NCI-H460 (cell line): ENCODE measurements at regions not wholly inside any gene's neighbourhood (a gene's known extent, or its start where the extent isn't known, plus 50 kb on each side); places are given as distances from the start of the nearest gene placed in this dataset.
"Not testable (repeated sequence)": the region's sequence is repeated elsewhere in the genome, so short reads cannot be mapped to it uniquely, and the experiment has no call there.

Experiments used
- DNase-seq: peaks from one replicate; pipeline ENCODE4 v3.0.0-alpha.2; 2016; ENCODE audit warnings: low read depth; ENCODE audit errors: extremely low read depth

- DNase-seq, result no peak
These were observed 96.8 kb downstream of the TENT5C start for GRCh38 chr1:117702654-117703053.

- no peak for DNase-seq
These were observed 101.5 kb downstream of the TENT5C start for GRCh38 chr1:117707371-117707770.

DNA sequence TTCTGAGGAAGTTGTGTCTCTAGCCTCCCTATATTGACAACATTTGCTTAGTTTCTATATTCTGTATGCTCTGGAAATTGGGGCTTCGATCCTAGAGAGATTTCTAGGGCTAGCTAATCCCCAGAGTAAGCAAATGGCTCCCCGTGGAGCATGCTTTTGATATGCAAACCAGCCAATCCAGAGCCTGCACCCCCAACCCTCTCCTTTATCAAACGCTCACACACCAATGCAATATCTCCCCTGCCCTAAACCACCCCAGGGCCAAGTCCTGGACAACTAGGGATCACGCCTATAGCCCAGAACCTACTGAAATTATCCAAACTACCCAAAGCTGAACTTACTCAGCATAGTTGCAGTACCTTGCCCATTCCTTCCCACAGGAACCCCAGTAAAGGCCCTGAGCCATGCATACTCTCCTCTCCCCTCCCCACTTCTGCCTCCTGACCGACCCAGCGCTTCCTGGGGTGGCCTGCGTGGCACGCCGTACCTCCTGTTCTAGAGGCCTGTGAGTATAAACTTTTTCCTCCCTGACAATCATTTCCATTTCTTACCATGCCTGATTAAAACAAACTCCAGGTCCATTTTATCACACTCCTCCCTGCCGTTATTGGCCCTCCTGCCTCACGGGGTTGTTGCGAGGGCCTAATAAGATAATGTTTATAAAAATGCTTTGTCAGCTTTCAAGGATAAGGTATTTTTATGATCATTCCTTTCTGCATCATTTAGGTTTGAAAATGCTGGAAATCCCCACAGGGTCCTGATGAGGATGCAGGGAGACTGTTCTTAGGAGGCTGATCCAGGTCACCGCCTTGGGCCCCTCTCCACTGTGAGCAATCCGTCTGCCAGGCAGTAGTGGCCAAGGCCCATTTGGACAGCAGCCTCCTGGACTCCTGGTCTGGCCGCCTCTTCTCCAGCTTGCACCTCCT, 102.7 kb downstream of the TENT5C start:
- no peak for DNase-seq

DNA sequence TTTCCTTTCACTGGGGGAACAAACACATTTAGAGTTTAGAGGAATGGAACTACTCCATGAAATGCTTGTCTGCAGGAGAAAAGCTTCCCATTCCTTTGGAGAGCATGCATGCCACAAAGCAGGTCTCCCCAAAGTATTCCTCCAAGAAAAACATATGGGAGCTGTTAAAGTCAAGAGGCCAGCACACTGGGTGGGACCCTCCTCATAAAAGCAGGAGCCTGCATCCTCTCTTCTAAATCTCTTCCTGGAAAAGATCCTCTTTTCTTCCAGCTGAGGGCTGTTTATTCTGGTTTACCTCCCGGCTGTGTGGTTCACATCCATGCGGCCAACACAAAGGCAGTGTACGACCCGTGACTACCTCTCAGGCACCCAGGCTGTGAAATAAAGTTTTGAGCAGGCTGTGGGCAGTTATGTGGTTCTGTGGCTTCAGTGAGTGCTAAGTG, 103.4 kb downstream of the TENT5C start:
- no peak for DNase-seq

GRCh38 chr1:117710710-117711109, 104.9 kb downstream of the TENT5C start:
- no peak for DNase-seq

DNA sequence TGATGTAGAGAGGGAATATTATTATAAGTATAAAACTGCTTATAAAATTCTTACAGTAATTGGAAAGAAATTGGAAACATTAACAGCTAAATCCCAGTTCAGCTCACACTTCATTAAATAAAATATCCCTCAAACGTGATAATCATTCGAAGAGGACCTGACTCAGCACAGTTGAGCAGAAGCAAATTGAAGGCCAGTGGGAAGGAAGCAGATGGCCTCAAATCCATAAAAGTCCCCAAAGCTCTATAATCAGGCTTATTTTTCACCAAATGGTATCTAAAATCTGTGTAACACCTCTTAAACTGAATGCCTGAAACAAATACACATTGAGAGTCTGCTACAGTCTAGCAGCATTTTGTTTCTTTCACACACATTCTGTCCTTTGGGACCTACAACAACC, 106.8 kb downstream of the TENT5C start:
- DNase-seq, result no peak

DNA sequence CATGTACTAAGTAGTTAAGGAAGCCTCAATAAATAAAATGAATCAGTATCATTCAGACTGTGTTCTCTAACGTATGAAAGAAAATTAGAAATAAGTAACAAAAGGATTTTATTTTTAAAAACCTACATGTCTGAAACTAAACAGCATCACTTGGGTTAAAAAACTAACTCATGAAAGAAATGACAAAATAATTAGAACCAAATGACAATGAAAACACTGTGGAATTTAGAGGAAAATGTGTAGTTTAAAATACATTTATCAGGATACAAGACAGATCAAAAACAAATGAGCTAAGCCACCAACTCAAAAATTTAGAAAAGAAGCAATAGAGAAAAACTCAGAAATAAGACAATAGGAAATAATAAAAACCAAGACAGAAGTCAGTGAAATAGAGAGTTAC, 108.7 kb downstream of the TENT5C start:
- no peak for DNase-seq

DNA sequence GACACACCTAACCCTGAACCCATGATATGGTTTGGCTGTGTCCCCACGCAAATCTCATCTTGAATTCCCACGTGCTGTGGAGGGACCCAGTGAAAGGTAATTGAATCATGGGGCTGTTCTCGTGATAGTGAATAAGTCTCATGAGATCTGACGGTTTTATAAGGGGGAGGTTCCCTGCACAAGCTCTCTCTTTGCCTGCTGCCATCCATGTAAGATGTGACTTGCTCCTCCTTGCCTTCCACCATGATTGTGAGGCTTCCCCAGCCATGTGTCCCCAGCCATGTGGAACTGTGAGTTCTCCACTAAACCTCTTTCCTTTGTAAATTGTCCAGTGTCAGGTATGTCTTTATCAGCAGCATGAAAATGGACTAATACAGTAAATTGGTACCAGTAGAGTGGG, 110.2 kb downstream of the TENT5C start:
- DNase-seq, result not testable (repeated sequence)

- DNase-seq, result not testable (repeated sequence)
These were observed 112.1 kb downstream of the TENT5C start for GRCh38 chr1:117717980-117718379.

GRCh38 chr1:117718596-117718995, 112.7 kb downstream of the TENT5C start:
- DNase-seq, result not testable (repeated sequence)

- DNase-seq, result no peak
These were observed 113.2 kb downstream of the TENT5C start for GRCh38 chr1:117719004-117719403.

DNA sequence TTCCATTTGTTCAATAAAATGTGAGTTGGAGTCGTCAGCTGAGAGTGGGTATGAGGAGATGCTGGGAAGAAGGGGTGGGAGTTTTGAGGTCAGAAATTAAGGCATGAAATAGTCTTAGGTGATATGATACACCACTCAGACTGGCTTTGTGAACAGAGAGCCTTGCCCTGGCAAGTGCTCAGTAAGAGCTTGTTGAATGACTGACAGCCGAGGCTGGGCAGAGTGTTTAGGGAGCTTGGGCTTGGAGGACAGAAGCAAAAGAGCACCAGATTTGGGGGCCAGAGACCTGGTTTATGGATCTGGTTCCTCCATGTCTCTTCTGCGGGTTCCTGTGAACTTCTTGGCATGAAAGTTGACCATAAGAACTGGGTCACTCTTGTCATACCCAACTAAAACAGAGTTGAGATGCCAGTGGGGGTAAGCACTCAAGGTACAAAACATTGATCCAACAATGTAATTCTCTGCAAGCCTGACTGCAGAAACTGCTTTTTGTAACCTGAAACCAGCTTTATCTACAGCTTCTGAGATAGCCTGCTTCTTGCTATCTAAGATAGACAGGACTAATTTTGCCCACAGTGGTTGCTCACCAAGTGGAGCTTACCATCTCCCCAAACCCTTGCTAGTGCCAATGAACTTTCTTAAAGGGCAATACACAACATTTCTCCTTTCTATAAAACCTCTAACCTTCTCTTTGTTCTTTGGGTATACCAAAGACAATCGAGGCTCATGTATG, 126.4 kb downstream of the TENT5C start:
- DNase-seq, result no peak

- no peak for DNase-seq
These were observed 127.1 kb downstream of the TENT5C start for GRCh38 chr1:117732956-117733355.

GRCh38 chr1:117734403-117734802, 128.6 kb downstream of the TENT5C start:
- no peak for DNase-seq

DNA sequence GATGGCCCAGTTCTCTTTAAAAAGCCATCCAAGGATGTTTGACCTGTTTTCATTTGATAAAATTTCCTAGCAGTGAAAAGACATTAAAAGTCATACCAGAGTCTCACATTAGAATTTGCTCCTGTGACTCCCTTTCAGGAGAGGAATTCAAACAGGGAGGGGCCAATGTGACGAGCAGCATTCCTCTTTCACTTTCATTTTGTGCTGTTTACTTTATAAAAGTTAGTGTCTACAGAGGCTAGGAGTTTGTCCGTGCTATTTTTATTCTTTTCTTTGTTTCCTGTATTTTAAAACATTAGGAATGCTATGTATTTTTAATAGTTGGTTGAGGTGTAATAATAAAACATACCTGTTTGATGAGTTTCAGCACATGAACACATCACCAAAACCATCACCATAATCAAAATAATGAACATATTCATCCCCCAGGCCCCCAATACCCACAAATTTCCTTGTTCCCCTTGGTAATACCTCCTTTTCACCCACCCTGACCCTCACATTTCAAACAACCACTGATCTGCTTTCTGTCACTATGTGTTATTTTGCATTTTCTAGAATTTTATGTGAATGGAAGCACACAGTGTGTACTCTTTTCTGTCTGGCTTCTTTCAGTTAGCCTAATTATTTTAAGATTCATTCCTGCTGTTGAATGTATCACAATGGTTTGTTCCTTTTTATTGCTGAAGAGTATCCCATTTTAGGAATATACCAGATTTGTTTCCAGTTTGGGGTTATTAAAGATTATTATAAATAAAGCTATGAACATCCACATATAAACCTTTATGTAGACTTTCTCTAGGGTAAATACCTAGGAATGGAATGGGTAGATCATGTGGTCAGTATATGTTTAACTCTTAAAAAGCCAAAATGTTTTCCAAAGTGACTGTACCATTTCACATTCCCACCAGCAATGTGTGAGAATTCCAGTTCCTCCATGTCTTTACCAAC, 129.5 kb downstream of the TENT5C start:
- DNase-seq, result no peak

DNA sequence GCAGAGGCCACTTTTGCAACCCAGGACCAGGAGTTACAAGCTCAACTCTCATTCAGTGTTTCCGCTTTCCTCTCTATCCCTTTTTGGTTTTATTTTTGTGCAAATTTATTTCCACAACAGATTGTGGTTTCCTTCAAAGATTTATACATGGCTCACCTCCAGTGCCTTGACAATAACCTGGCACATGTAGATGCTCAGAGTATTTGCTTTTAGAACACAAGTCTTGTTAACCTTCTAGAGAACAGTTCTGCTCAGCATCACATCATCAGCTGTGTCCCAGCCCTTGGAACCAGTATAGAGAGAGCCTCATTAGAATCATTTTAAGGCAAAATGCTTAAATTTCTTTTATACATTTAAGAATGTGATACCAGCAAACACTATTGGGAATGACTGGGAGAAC, 133.7 kb downstream of the TENT5C start:
- no peak for DNase-seq

DNA sequence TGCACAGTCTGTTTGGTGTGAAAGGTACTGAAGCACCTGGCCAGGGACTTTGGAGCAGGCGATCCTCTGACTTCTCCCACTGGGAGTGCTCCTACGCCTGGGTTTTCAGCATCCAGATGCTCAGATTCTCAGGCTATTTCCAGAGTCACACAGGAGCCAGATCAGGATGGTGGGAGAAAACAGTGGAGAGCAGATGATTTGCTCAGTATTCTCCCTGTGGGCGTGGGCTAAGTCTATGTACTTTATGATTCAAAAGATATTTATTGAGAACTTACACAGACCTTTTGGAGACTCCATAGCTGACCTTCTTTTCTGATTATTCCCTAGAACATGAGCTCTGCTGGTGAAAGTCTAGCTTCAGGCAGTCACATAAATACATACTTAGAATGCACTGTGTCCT, 134.6 kb downstream of the TENT5C start:
- no peak for DNase-seq

GRCh38 chr1:117746565-117746964, 140.7 kb downstream of the TENT5C start:
- not testable (repeated sequence) for DNase-seq

- no peak for DNase-seq
These were observed 141.8 kb downstream of the TENT5C start for GRCh38 chr1:117747605-117748004.

- no peak for DNase-seq
These were observed 145.5 kb downstream of the TENT5C start for GRCh38 chr1:117751321-117751720.

DNA sequence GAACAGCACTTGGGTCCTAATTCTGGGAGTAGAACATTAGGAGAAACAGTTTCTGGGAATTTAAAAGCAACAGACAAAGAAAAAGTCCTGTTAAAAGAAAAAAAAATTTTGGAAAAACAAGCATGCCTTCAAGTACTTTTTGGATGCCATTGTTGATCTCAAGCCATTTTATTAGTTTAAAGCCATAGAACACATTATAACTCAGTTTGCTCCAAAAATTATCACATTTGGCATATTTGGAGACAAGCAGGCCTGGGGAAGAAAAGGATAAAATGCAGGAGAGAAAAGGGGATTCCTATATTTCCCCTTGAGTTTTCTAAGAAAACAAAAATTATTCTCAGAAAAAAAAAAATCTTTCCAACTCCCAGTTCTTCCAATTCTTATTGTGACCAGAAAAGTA, 146.8 kb downstream of the TENT5C start:
- DNase-seq, result no peak
